ENCODE measurements at regions not wholly inside any gene's neighbourhood (a gene's known extent, or its start where the extent isn't known, plus 50 kb on each side); places are given as distances from the start of the nearest gene placed in this dataset.

GRCh38 chr11:70829886-70830272 lies 422.5 kb downstream of the SHANK2 start:
- H3K4me3 ChIP-seq, result no peak overlapping the region
- peaks cover 6% of the 10 kb centered on the region for H3K4me1 ChIP-seq (ENCODE audit: insufficient read depth)
- TF ChIP-seq EZH2phosphoT487 (IDR thresholded peaks at IDR 0.05; ENCODE audit: low read depth, severe bottlenecking, unreplicated experiment), result no peak
- no peak for TF ChIP-seq EZH2 (IDR thresholded peaks at IDR 0.05; ENCODE audit: borderline replicate concordance)
- no peak for TF ChIP-seq CTCF (IDR thresholded peaks at IDR 0.05; ENCODE audit: poor library complexity)
- WGBS (ENCODE audit: low lambda C conversion rate, missing lambda C conversion rate), result 90% methylated on average over 9 of the region's 9 CpGs
- DNase-seq (ENCODE audit: low spot score), result no peak
- H3K36me3 ChIP-seq (replicated peaks; ENCODE audit: insufficient read depth, low read depth), result no peaks in the 10 kb centered on the region
- no peaks in the 10 kb centered on the region for H4K20me1 ChIP-seq (ENCODE audit: insufficient read depth, poor library complexity, severe bottlenecking)
- H2AFZ ChIP-seq, result no peak overlapping the region
- no peaks in the 10 kb centered on the region for H3K9me3 ChIP-seq (ENCODE audit: low read depth)
- H3K27ac ChIP-seq, result no peak overlapping the region
- no peaks in the 10 kb centered on the region for H3K79me2 ChIP-seq
- H3K27me3 ChIP-seq, result no peaks in the 10 kb centered on the region
- no peaks in the 10 kb centered on the region for H3K9me2 ChIP-seq (replicated peaks; ENCODE audit: insufficient read depth)
- H3K4me2 ChIP-seq, result no peak overlapping the region

DNA sequence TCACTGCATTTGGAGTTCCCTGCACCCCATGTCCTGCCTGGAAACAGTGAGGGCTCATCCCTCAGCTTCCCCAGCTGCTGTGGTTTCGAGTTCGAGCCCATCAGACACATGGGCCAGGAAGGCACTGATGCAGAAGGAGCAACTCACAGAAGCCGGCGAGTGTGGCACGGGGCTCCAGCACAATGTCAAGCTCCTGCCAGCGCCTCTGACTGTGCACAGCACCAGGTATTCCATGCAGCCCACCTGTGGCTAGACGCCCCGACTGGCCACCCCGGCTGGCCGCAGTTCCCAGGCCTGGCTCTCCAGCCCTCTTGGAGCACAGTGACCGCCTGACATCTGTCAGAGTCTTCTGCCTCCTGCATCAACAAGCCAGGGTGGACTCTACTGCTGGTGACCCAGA lies 419.4 kb downstream of the SHANK2 start:
- TF ChIP-seq EZH2phosphoT487 (IDR thresholded peaks at IDR 0.05; ENCODE audit: low read depth, severe bottlenecking, unreplicated experiment) (no peak), CTCF (IDR thresholded peaks at IDR 0.05; ENCODE audit: poor library complexity) (no peak)
- H3K79me2 ChIP-seq, result no peaks in the 10 kb centered on the region
- H3K4me3 ChIP-seq, result no peak overlapping the region
- no peak overlapping the region for H2AFZ ChIP-seq
- H3K9me2 ChIP-seq (replicated peaks; ENCODE audit: insufficient read depth), result no peaks in the 10 kb centered on the region
- no peak overlapping the region for H3K27ac ChIP-seq
- no peaks in the 10 kb centered on the region for H3K4me1 ChIP-seq (ENCODE audit: insufficient read depth)
- no peak for DNase-seq (ENCODE audit: low spot score)
- no peaks in the 10 kb centered on the region for H3K27me3 ChIP-seq
- H4K20me1 ChIP-seq (ENCODE audit: insufficient read depth, poor library complexity, severe bottlenecking), result no peaks in the 10 kb centered on the region
- H3K9me3 ChIP-seq (ENCODE audit: low read depth), result no peaks in the 10 kb centered on the region
- no peak overlapping the region for H3K4me2 ChIP-seq
- no peaks in the 10 kb centered on the region for H3K36me3 ChIP-seq (replicated peaks; ENCODE audit: insufficient read depth, low read depth)
- WGBS (ENCODE audit: low lambda C conversion rate, missing lambda C conversion rate), result 95% methylated on average over 11 of the region's 11 CpGs

- WGBS (ENCODE audit: low lambda C conversion rate, missing lambda C conversion rate), result 82% methylated on average over 5 of the region's 5 CpGs
These were observed 418.8 kb downstream of the SHANK2 start for GRCh38 chr11:70833554-70833953.

More at GRCh38 chr11:70833554-70833953, 418.8 kb downstream of the SHANK2 start:
- DNase-seq (ENCODE audit: low spot score), result no peak
- Histone ChIP-seq H4K20me1 (ENCODE audit: insufficient read depth, poor library complexity, severe bottlenecking) (no peaks in the 10 kb centered on the region), H3K36me3 (replicated peaks; ENCODE audit: insufficient read depth, low read depth) (no peaks in the 10 kb centered on the region), H2AFZ (no peak overlapping the region), H3K4me2 (no peak overlapping the region), H3K4me3 (no peak overlapping the region), H3K4me1 (ENCODE audit: insufficient read depth) (no peaks in the 10 kb centered on the region), H3K27me3 (no peaks in the 10 kb centered on the region), H3K9me2 (replicated peaks; ENCODE audit: insufficient read depth) (no peaks in the 10 kb centered on the region), H3K27ac (no peak overlapping the region), H3K9me3 (ENCODE audit: low read depth) (no peaks in the 10 kb centered on the region), H3K79me2 (no peaks in the 10 kb centered on the region)
- TF ChIP-seq CTCF (IDR thresholded peaks at IDR 0.05; ENCODE audit: poor library complexity) (no peak), EZH2 (IDR thresholded peaks at IDR 0.05; ENCODE audit: borderline replicate concordance) (no peak), EZH2phosphoT487 (IDR thresholded peaks at IDR 0.05; ENCODE audit: low read depth, severe bottlenecking, unreplicated experiment) (no peak)
